ENCODE measurements at regions not wholly inside any gene's neighbourhood (a gene's known extent, or its start where the extent isn't known, plus 50 kb on each side); places are given as distances from the start of the nearest gene placed in this dataset.

DNA sequence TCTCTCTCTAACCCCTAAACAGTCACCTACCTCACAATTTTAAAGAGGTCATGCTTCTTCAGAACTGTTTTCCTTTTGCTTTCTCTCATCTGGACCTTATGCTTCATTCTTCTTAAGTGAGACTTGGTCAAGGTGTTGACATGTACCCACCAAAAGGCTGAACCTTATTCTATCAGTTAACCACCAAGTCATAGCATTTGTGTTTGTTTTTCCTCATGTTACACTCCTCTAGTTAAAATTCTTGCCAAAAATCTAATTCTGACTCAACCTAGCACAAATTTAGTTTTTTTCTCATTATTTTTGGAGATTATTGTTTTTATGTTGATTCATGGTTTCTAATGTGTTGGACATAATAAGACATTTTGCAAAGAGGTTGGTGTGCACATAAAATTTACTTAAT, 578.6 kb downstream of the SLC16A7 start:
- ChIA-PET CTCF (no interaction called here), POLR2A (no interaction called here)
- DNase-seq: no peak
- no peaks in the 10 kb centered on the region for H3K9me3 ChIP-seq (ENCODE audit: control extremely low read depth in 1 of 5, control insufficient read depth in 4 of 5, insufficient read depth in 2 of 5, low read depth in 1 of 5, low read length in 4 of 5)
- no peaks in the 10 kb centered on the region for H3K27me3 ChIP-seq (replicated peaks in 2 of 5; ENCODE audit: control insufficient read depth in 4 of 5, insufficient read depth in 5 of 5, low read length in 4 of 5)
- peaks cover 0 to 3% (median 0%) of the 10 kb centered on the region in 4 experiments for H3K4me1 ChIP-seq (ENCODE audit: control extremely low read depth in 1 of 4, control insufficient read depth in 4 of 4, insufficient read depth in 4 of 4, low read length in 3 of 4)
- no peak overlapping the region for H3K4me3 ChIP-seq (ENCODE audit: control insufficient read depth in 1 of 7, extremely low read depth in 1 of 7, insufficient read depth in 4 of 7, low read depth in 2 of 7, low read length in 6 of 7)
- H3K36me3 ChIP-seq (ENCODE audit: control insufficient read depth in 4 of 4, insufficient read depth in 4 of 4, low read length in 3 of 4): no peaks in the 10 kb centered on the region
- no peak overlapping the region for H3K27ac ChIP-seq (ENCODE audit: insufficient read depth in 1 of 2, low read depth in 1 of 2, low read length in 2 of 2, poor library complexity in 1 of 2, severe bottlenecking in 2 of 2)

DNA sequence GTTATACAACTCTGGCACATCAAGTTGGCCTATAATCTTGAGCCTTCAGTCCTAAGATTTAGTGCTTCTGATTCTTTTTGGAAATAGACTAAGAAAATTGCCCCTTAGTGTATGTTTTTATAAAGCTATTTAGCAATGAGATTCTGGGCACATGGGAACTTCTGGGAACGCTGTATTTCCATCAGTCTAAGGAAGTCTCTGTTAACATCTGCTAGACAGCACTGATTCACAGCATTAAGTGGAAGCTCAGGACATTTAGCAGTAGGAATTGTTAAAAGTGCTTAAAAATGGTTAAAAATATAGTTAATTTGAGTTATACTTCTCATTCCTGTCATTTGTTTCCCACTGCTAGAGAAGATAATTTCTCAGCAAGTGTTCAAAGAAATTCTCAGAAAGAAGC, 579.1 kb downstream of the SLC16A7 start:
- Histone ChIP-seq H3K27ac (ENCODE audit: insufficient read depth in 1 of 2, low read depth in 1 of 2, low read length in 2 of 2, poor library complexity in 1 of 2, severe bottlenecking in 2 of 2) (no peak overlapping the region), H3K4me1 (ENCODE audit: control extremely low read depth in 1 of 4, control insufficient read depth in 4 of 4, insufficient read depth in 4 of 4, low read length in 3 of 4) (peaks cover 0 to 3% (median 0%) of the 10 kb centered on the region in 4 experiments), H3K9me3 (ENCODE audit: control extremely low read depth in 1 of 5, control insufficient read depth in 4 of 5, insufficient read depth in 2 of 5, low read depth in 1 of 5, low read length in 4 of 5) (no peaks in the 10 kb centered on the region), H3K36me3 (ENCODE audit: control insufficient read depth in 4 of 4, insufficient read depth in 4 of 4, low read length in 3 of 4) (no peaks in the 10 kb centered on the region), H3K27me3 (replicated peaks in 2 of 5; ENCODE audit: control insufficient read depth in 4 of 5, insufficient read depth in 5 of 5, low read length in 4 of 5) (no peaks in the 10 kb centered on the region), H3K4me3 (ENCODE audit: control insufficient read depth in 1 of 7, extremely low read depth in 1 of 7, insufficient read depth in 4 of 7, low read depth in 2 of 7, low read length in 6 of 7) (no peak overlapping the region)
- 0% methylated on average over 1 of the region's 1 CpG for WGBS (ENCODE audit: insufficient coverage)
- ChIA-PET CTCF (no interaction called here), POLR2A (no interaction called here)
- DNase-seq: no peak

DNA sequence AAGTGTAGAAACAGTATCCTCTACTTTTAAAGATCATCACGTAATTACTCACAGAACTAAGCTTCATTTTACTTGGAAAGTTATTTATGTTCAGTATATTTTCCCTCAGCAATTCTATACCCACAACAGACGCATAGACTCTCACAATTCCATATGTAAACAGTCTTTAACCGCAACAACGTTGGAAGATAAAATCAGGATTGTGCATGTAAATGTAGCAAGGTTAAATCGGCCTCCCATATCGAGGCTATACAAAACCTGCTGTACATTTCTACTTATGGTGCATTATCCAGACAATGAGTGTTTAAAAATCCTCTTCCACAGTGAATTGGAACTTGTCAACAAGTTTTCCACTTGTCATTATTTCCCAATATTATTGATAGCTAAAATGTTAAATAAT, 581.1 kb downstream of the SLC16A7 start:
- Histone ChIP-seq H3K27ac (ENCODE audit: insufficient read depth in 1 of 2, low read depth in 1 of 2, low read length in 2 of 2, poor library complexity in 1 of 2, severe bottlenecking in 2 of 2) (no peak overlapping the region), H3K36me3 (ENCODE audit: control insufficient read depth in 4 of 4, insufficient read depth in 4 of 4, low read length in 3 of 4) (no peaks in the 10 kb centered on the region), H3K4me1 (ENCODE audit: control extremely low read depth in 1 of 4, control insufficient read depth in 4 of 4, insufficient read depth in 4 of 4, low read length in 3 of 4) (peaks cover 0 to 3% (median 0%) of the 10 kb centered on the region in 4 experiments), H3K4me3 (ENCODE audit: control insufficient read depth in 1 of 7, extremely low read depth in 1 of 7, insufficient read depth in 4 of 7, low read depth in 2 of 7, low read length in 6 of 7) (no peak overlapping the region), H3K27me3 (replicated peaks in 2 of 5; ENCODE audit: control insufficient read depth in 4 of 5, insufficient read depth in 5 of 5, low read length in 4 of 5) (no peaks in the 10 kb centered on the region), H3K9me3 (ENCODE audit: control extremely low read depth in 1 of 5, control insufficient read depth in 4 of 5, insufficient read depth in 2 of 5, low read depth in 1 of 5, low read length in 4 of 5) (no peaks in the 10 kb centered on the region)
- WGBS (ENCODE audit: insufficient coverage): no CpG with 5 or more reads among the region's 6 CpGs
- POLR2A ChIA-PET: no interaction called here
- CTCF ChIA-PET: no interaction called here
- DNase-seq: no peak

DNA sequence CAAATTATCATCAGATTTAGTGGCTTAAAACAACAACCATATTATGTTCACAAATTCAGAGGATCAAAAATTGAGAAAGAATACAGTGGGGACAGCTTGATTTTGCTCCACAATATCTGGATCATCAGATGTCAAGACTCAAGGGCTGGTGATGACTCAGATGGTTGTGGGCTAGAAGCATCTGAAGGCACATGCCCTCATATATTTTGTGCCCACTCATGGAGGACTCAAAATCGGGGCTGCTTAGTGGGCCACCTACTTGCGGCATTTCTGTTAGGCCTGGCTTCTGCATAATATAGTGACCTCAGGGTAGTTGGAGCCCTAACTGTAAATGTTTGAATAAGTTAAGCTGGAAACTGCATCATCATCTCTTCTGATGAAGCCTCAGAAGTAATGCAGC, 584.5 kb downstream of the SLC16A7 start:
- ChIA-PET POLR2A (no interaction called here), CTCF (no interaction called here)
- no peaks in the 10 kb centered on the region for H3K4me1 ChIP-seq (ENCODE audit: control extremely low read depth in 1 of 4, control insufficient read depth in 4 of 4, insufficient read depth in 4 of 4, low read length in 3 of 4)
- WGBS (ENCODE audit: insufficient coverage): 80% methylated on average over 1 of the region's 2 CpGs
- H3K4me3 ChIP-seq (ENCODE audit: control insufficient read depth in 1 of 7, extremely low read depth in 1 of 7, insufficient read depth in 4 of 7, low read depth in 2 of 7, low read length in 6 of 7): no peak overlapping the region
- no peaks in the 10 kb centered on the region for H3K36me3 ChIP-seq (ENCODE audit: control insufficient read depth in 4 of 4, insufficient read depth in 4 of 4, low read length in 3 of 4)
- H3K27ac ChIP-seq (ENCODE audit: insufficient read depth in 1 of 2, low read depth in 1 of 2, low read length in 2 of 2, poor library complexity in 1 of 2, severe bottlenecking in 2 of 2): no peak overlapping the region
- no peaks in the 10 kb centered on the region for H3K9me3 ChIP-seq (ENCODE audit: control extremely low read depth in 1 of 5, control insufficient read depth in 4 of 5, insufficient read depth in 2 of 5, low read depth in 1 of 5, low read length in 4 of 5)
- no peak for DNase-seq
- no peaks in the 10 kb centered on the region for H3K27me3 ChIP-seq (replicated peaks in 2 of 5; ENCODE audit: control insufficient read depth in 4 of 5, insufficient read depth in 5 of 5, low read length in 4 of 5)

DNA sequence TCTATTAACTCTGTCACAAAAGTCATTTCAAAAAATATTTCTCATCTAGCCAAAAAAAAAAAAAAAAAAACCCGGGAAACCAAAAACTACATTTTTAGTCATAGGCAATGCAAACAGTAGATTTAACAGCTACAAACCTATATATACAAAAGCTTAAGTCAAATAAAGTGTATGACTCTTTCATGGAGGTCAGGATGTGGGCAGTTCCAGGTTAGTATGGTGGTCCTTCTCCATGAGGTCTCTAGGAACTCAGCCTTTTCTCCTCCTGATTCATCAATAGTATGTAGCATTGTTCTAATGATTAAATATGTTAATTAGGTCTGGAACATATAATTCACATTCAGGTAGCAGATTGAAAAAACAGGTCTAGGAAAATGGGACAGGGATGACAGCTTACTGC, 586.5 kb downstream of the SLC16A7 start:
- no peaks in the 10 kb centered on the region for H3K4me1 ChIP-seq (ENCODE audit: control extremely low read depth in 1 of 4, control insufficient read depth in 4 of 4, insufficient read depth in 4 of 4, low read length in 3 of 4)
- no peaks in the 10 kb centered on the region for H3K9me3 ChIP-seq (ENCODE audit: control extremely low read depth in 1 of 5, control insufficient read depth in 4 of 5, insufficient read depth in 2 of 5, low read depth in 1 of 5, low read length in 4 of 5)
- WGBS (ENCODE audit: insufficient coverage): no CpG with 5 or more reads among the region's 1 CpG
- no peaks in the 10 kb centered on the region for H3K27me3 ChIP-seq (replicated peaks in 2 of 5; ENCODE audit: control insufficient read depth in 4 of 5, insufficient read depth in 5 of 5, low read length in 4 of 5)
- POLR2A ChIA-PET: no interaction called here
- no peaks in the 10 kb centered on the region for H3K36me3 ChIP-seq (ENCODE audit: control insufficient read depth in 4 of 4, insufficient read depth in 4 of 4, low read length in 3 of 4)
- CTCF ChIA-PET: no interaction called here
- H3K27ac ChIP-seq (ENCODE audit: insufficient read depth in 1 of 2, low read depth in 1 of 2, low read length in 2 of 2, poor library complexity in 1 of 2, severe bottlenecking in 2 of 2): no peak overlapping the region
- no peak overlapping the region for H3K4me3 ChIP-seq (ENCODE audit: control insufficient read depth in 1 of 7, extremely low read depth in 1 of 7, insufficient read depth in 4 of 7, low read depth in 2 of 7, low read length in 6 of 7)
- no peak for DNase-seq

DNA sequence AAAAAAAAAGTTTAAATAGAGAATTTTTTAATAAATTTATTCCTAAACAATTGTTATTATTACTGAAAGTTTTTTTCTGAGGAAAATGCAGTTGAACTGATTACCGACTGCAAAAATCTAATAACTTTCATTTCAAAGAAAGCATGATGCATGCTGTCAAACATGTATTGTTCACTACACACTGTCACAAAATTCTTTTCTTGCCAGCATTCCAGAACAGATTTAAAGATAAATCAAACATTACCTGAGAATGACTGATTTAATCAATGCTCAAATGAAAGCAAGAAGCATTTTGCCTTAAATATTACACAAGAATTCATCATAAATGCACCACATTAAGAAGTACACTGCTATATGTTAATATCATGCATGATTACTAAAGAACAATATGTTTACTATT, 588.3 kb downstream of the SLC16A7 start:
- Histone ChIP-seq H3K9me3 (ENCODE audit: control extremely low read depth in 1 of 5, control insufficient read depth in 4 of 5, insufficient read depth in 2 of 5, low read depth in 1 of 5, low read length in 4 of 5) (peaks cover 0 to 2% (median 0%) of the 10 kb centered on the region in 5 experiments), H3K4me3 (ENCODE audit: control insufficient read depth in 1 of 7, extremely low read depth in 1 of 7, insufficient read depth in 4 of 7, low read depth in 2 of 7, low read length in 6 of 7) (no peak overlapping the region), H3K27me3 (replicated peaks in 2 of 5; ENCODE audit: control insufficient read depth in 4 of 5, insufficient read depth in 5 of 5, low read length in 4 of 5) (no peaks in the 10 kb centered on the region), H3K36me3 (ENCODE audit: control insufficient read depth in 4 of 4, insufficient read depth in 4 of 4, low read length in 3 of 4) (no peaks in the 10 kb centered on the region), H3K4me1 (ENCODE audit: control extremely low read depth in 1 of 4, control insufficient read depth in 4 of 4, insufficient read depth in 4 of 4, low read length in 3 of 4) (no peaks in the 10 kb centered on the region), H3K27ac (ENCODE audit: insufficient read depth in 1 of 2, low read depth in 1 of 2, low read length in 2 of 2, poor library complexity in 1 of 2, severe bottlenecking in 2 of 2) (no peak overlapping the region)
- DNase-seq: no peak
- POLR2A ChIA-PET: no interaction called here
- WGBS (ENCODE audit: insufficient coverage): no CpG with 5 or more reads among the region's 1 CpG
- CTCF ChIA-PET: no interaction called here

DNA sequence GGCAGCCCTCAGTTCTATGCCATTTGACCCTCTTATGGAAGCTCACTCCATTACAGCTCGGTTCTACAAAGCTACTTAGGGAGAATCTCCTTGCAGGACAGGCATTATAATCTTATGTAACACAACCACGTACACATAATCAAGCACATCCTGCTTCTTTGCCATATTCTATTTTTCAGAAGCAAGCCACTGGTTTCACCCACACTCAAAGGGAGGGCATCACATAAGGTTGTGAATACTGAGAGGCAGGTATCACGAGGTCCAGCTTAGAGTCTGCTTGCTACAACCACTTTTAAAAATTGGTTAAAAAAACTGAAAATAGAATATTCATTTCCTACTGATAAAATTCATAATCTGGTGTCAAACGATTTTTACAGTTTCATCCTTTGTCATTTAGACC, 589.2 kb downstream of the SLC16A7 start:
- H3K4me3 ChIP-seq (ENCODE audit: control insufficient read depth in 1 of 7, extremely low read depth in 1 of 7, insufficient read depth in 4 of 7, low read depth in 2 of 7, low read length in 6 of 7): no peak overlapping the region
- H3K27ac ChIP-seq (ENCODE audit: insufficient read depth in 1 of 2, low read depth in 1 of 2, low read length in 2 of 2, poor library complexity in 1 of 2, severe bottlenecking in 2 of 2): no peak overlapping the region
- peaks cover 0 to 2% (median 0%) of the 10 kb centered on the region in 5 experiments for H3K9me3 ChIP-seq (ENCODE audit: control extremely low read depth in 1 of 5, control insufficient read depth in 4 of 5, insufficient read depth in 2 of 5, low read depth in 1 of 5, low read length in 4 of 5)
- DNase-seq: no peak
- no peaks in the 10 kb centered on the region for H3K4me1 ChIP-seq (ENCODE audit: control extremely low read depth in 1 of 4, control insufficient read depth in 4 of 4, insufficient read depth in 4 of 4, low read length in 3 of 4)
- H3K27me3 ChIP-seq (replicated peaks in 2 of 5; ENCODE audit: control insufficient read depth in 4 of 5, insufficient read depth in 5 of 5, low read length in 4 of 5): no peaks in the 10 kb centered on the region
- WGBS (ENCODE audit: insufficient coverage): no CpG with 5 or more reads among the region's 4 CpGs
- no peaks in the 10 kb centered on the region for H3K36me3 ChIP-seq (ENCODE audit: control insufficient read depth in 4 of 4, insufficient read depth in 4 of 4, low read length in 3 of 4)
- ChIA-PET CTCF (interaction anchor here (1.0 kb wide), 1 partner anchor 127 kb away, joined by 3 read pairs; no protein-coding TSS in a partner anchor), POLR2A (no interaction called here)

Data from common myeloid progenitor, CD34-positive (primary cell).